PC-9 (cell line): ENCODE measurements at regions not wholly inside any gene's neighbourhood (a gene's known extent, or its start where the extent isn't known, plus 50 kb on each side); places are given as distances from the start of the nearest gene placed in this dataset.
"Not testable (repeated sequence)": the region's sequence is repeated elsewhere in the genome, so short reads cannot be mapped to it uniquely, and the experiment has no call there.

Experiments
- BruUV-seq: library from RNA; stranded (reverse); fragments of 400-500 nt; replicated peaks from 2 replicates; lab custom pipeline; 2021; lab: Mats Ljungman, UMichigan
- CTCF ChIA-PET: fragments of 300-600 bp; sonication (Branson Sonifier 250); formaldehyde crosslinking; loops from one replicate; lab custom pipeline; 2022; ENCODE audit warnings: antibody characterized with exemption; lab: Charles Lee
- POLR2A ChIA-PET: fragments of 300-600 bp; sonication (Branson Sonifier 250); formaldehyde crosslinking; loops from one replicate; lab custom pipeline; 2022; ENCODE audit warnings: antibody characterized with exemption; ENCODE audit not compliant: unreplicated experiment; lab: Charles Lee
- DNase-seq, 2 experiments: peaks; one replicate each; pipeline versions ENCODE4 v3.0.0 to v3.0.0-alpha.2; 2015 to 2022; ENCODE audit warnings: mixed read lengths in 1 of 2
- H2AFZ ChIP-seq: fragments of 200-600 bp; sonication (generic); 2 replicates; pipeline ENCODE4 v1.8.1; 2017; ENCODE audit warnings: antibody characterized with exemption
- H3F3A ChIP-seq: fragments of 200-600 bp; sonication (generic); 2 replicates; pipeline ENCODE4 v1.8.1; 2017; ENCODE audit warnings: antibody characterized with exemption, mild to moderate bottlenecking, low read depth; ENCODE audit not compliant: insufficient read depth
- H3K27ac ChIP-seq: fragments of 200-600 bp; sonication (generic); 2 replicates; pipeline ENCODE4 v1.6.1; 2016; ENCODE audit warnings: mixed run types
- H3K27me3 ChIP-seq: fragments of 200-600 bp; sonication (generic); 2 replicates; pipeline ENCODE4 v1.6.1; 2016; ENCODE audit warnings: low read depth, mixed run types; ENCODE audit not compliant: insufficient read depth
- H3K36me3 ChIP-seq: fragments of 200-600 bp; sonication (generic); 2 replicates; pipeline ENCODE4 v1.6.1; 2016; ENCODE audit warnings: low read depth, mixed run types
- H3K4me1 ChIP-seq: fragments of 200-600 bp; sonication (generic); replicated peaks from 2 replicates; pipeline ENCODE4 v1.6.1; 2016; ENCODE audit warnings: mixed run types; ENCODE audit not compliant: insufficient read depth
- H3K4me2 ChIP-seq: fragments of 200-600 bp; sonication (generic); 2 replicates; pipeline ENCODE4 v1.6.1; 2017; ENCODE audit warnings: mixed run types
- H3K4me3 ChIP-seq: fragments of 200-600 bp; sonication (generic); 2 replicates; pipeline ENCODE4 v1.6.1; 2016; ENCODE audit warnings: mixed run types
- H3K79me2 ChIP-seq: fragments of 200-600 bp; sonication (generic); 2 replicates; pipeline ENCODE4 v1.6.1; 2017; ENCODE audit warnings: low read depth, mixed run types
- H3K9me2 ChIP-seq: fragments of 200-600 bp; sonication (generic); 2 replicates; pipeline ENCODE4 v1.8.1; 2017; ENCODE audit warnings: mild to moderate bottlenecking; ENCODE audit not compliant: insufficient read depth
- H3K9me3 ChIP-seq: fragments of 200-600 bp; sonication (generic); 2 replicates; pipeline ENCODE4 v1.8.1; 2016; ENCODE audit warnings: low read depth; ENCODE audit not compliant: insufficient read depth
- H4K20me1 ChIP-seq: fragments of 200-600 bp; sonication (generic); 2 replicates; pipeline ENCODE4 v1.8.1; 2017; ENCODE audit not compliant: insufficient read depth
- EZH2 ChIP-seq: fragments of 200-600 bp; sonication (generic); IDR thresholded peaks from 2 replicates; pipeline ENCODE4 v1.8.0; 2017; ENCODE audit warnings: antibody characterized with exemption, low read depth
- intact Hi-C: fragments of 100-400 bp; cut with micrococcal nuclease; formaldehyde crosslinking; loops from one replicate; pipeline ENCODE4 v1.10.0; 2022; ENCODE audit not compliant: unreplicated experiment
- TF ChIP-seq, protein P1 (sequence below): fragments of 200-600 bp; sonication (generic); conservative IDR thresholded peaks from 2 replicates; pipeline ENCODE4 v1.6.1; 2017; ENCODE audit warnings: mixed run types, antibody characterized with exemption, mild to moderate bottlenecking, moderate library complexity

DNA sequence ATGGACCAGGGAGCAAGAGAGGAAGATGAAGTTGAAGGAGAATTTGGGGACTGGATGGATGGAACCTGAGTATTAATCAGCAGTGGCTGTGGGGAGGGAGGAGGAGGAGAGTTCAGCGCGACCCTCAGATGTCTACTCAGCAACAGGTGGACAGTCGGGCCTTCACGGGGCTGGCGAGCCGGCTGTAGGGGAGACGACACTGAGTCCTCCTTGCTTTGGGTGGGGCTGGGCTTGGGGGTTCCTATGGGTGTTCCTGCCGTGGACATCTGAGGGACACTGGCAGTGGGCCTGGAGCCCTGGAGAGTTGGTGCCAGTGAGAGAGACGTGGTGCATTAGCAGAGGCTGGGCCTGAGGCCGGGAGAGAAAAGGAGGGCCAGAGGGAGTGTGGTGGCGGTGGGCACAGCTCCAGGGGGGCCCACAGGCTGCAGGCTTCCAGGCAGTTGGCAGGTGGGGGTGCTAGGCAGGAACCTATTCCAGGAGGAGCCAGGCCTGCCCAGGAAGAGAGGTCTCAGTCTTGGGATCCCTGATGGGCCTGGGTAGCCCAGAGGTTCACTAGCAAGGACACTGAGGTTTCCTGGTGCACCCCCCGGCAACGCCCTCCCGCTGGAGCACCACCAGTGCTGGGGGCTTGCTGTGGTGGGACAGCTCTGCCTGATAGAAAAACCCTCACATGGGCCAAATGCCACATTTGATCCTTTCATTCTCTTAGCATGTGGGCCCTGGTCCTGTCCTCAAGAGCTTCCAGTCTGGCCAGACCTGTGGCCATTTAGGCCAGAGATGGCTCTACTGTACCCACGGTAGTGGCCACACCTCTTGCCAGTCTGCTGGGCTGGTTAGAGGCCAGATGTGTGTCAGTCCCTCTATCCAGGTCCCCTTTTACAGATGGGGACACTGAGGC, 187.4 kb downstream of the TBC1D2B start:
- H3K4me1 ChIP-seq, H3F3A ChIP-seq, intact Hi-C loops, H3K27ac ChIP-seq, H3K4me3 ChIP-seq, CTCF ChIA-PET, POLR2A ChIA-PET, H3K4me2 ChIP-seq, H3K9me3 ChIP-seq, H2AFZ ChIP-seq, BruUV-seq, H4K20me1 ChIP-seq, H3K79me2 ChIP-seq, H3K36me3 ChIP-seq, H3K9me2 ChIP-seq, H3K27me3 ChIP-seq, DNase-seq: not testable (repeated sequence)

DNA sequence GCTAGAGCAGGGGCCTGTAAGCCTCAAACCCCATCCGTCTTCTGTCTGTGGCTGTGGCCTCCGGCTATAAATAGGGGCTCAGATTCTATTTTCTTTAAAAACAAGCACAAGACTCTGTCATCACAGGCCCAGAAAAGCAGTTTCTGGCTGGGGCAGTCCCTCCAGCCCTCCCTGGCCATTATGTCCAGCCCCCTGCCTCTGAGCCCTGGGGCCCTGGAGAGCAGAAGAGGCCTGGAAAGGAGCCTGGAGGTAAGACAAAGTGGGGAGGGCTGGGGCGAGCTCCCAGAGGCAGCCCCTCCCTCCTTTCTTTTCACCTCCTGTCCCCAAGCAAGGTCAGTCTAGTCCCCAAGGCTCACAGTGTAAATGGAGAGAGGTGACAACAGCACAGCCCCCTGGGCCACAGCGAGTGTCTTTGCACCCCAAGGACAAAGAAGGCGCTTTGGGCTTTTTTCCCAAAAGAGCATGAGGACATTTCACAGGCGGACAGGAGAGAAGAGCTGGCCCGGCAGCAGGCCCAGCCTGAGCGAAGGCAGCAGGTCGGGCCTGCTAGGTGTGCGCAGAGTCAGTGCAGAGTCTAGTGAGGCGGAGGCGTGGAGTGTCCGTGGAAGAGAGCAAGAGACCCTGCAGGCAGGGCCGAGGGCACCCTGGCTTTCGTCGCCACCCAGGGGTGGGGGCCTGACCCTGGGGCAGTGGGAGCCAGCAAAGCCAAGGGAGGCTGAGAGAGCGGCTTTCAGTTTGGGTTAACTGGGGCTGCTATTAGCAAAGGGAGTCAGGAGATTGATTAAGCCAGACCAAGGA, 188.3 kb downstream of the TBC1D2B start:
- Histone ChIP-seq H3K27ac (no peak overlapping the region), H3K79me2 (no peaks in the 10 kb centered on the region), H3K9me2 (no peaks in the 10 kb centered on the region), H3K36me3 (no peaks in the 10 kb centered on the region), H2AFZ (no peak overlapping the region), H3K9me3 (no peaks in the 10 kb centered on the region), H3F3A (no peaks in the 10 kb centered on the region), H3K4me2 (no peak overlapping the region), H3K4me1 (no peaks in the 10 kb centered on the region), H4K20me1 (no peaks in the 10 kb centered on the region), H3K27me3 (no peaks in the 10 kb centered on the region), H3K4me3 (no peak overlapping the region)
- no peak for TF ChIP-seq EZH2
- TF ChIP-seq, protein P1, sequence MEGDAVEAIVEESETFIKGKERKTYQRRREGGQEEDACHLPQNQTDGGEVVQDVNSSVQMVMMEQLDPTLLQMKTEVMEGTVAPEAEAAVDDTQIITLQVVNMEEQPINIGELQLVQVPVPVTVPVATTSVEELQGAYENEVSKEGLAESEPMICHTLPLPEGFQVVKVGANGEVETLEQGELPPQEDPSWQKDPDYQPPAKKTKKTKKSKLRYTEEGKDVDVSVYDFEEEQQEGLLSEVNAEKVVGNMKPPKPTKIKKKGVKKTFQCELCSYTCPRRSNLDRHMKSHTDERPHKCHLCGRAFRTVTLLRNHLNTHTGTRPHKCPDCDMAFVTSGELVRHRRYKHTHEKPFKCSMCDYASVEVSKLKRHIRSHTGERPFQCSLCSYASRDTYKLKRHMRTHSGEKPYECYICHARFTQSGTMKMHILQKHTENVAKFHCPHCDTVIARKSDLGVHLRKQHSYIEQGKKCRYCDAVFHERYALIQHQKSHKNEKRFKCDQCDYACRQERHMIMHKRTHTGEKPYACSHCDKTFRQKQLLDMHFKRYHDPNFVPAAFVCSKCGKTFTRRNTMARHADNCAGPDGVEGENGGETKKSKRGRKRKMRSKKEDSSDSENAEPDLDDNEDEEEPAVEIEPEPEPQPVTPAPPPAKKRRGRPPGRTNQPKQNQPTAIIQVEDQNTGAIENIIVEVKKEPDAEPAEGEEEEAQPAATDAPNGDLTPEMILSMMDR: no peak
- intact Hi-C loops: no loop called here
- no peak for DNase-seq
- BruUV-seq: no TSS peak
- POLR2A ChIA-PET: no interaction called here
- CTCF ChIA-PET: no interaction called here

DNA sequence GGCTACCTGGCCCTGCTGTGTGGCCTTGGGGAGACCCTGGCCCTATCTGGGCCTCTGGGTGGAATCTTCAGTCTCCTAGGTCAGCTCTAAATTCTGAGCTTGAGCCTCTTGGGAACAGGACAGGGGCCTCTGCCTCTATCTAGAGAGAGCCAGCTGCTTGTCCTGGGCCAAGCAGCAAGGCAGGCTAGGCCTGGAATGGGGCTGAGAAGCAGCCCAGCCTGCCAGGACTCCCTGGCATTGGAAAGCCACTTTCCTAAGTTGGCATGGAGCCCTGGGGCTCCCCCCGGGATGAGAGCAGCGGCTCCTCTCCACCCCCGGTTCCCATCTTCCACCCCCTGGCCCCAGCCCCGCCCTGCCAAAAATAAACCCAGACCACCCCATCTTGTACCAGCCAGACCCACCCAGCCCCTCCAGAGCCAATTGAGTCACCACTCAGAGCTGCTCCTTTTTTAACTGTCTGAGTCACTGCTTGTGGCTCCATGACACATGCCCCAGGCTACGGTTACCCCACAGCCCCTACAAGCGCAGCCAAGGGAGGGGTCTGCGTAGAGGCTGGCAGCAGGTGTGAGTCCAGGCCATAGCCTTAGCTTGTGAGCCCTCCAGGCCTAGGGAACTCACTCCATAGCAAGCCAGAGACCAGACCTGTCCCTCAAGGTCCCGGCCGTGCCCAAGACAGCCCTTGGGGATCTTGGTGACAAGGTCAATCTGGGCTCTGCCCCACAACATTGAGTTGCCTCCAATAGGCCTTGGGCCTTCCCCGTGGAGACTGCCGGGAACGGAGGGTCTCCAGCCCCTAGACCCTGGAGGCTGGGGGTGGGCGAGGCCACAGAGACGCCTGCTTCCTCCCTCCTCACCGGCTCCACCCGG, 189.7 kb downstream of the TBC1D2B start:
- H3K4me2 ChIP-seq, BruUV-seq, CTCF ChIA-PET, H3F3A ChIP-seq, intact Hi-C loops, H3K4me1 ChIP-seq, H3K27me3 ChIP-seq, H2AFZ ChIP-seq, H3K9me3 ChIP-seq, H3K27ac ChIP-seq, H3K79me2 ChIP-seq, H3K9me2 ChIP-seq, H4K20me1 ChIP-seq, POLR2A ChIA-PET, H3K4me3 ChIP-seq, H3K36me3 ChIP-seq: not testable (repeated sequence)
- peak in 1 of 2 experiments; percentile 35 for DNase-seq
